Epithelial cell of esophagus (primary cell): ENCODE measurements at regions not wholly inside any gene's neighbourhood (a gene's known extent, or its start where the extent isn't known, plus 50 kb on each side); places are given as distances from the start of the nearest gene placed in this dataset.

Experiments used
- DNase-seq: peaks from one replicate; pipeline ENCODE4 v3.0.0; 2010; ENCODE audit warnings: low read depth
- H3K4me3 ChIP-seq: 2 replicates; pipeline ENCODE4 v1.5.1; 2011; ENCODE audit warnings: mild to moderate bottlenecking, low read length, control low read depth
- TF ChIP-seq, protein P1 (sequence below): IDR thresholded peaks from 2 replicates; pipeline ENCODE4 v1.5.1; 2011; ENCODE audit warnings: low read depth, mild to moderate bottlenecking, low read length, control low read depth, inconsistent platforms; ENCODE audit not compliant: insufficient read depth; ENCODE audit errors: missing control alignments

- DNase-seq, result no peak
- TF ChIP-seq, protein P1, sequence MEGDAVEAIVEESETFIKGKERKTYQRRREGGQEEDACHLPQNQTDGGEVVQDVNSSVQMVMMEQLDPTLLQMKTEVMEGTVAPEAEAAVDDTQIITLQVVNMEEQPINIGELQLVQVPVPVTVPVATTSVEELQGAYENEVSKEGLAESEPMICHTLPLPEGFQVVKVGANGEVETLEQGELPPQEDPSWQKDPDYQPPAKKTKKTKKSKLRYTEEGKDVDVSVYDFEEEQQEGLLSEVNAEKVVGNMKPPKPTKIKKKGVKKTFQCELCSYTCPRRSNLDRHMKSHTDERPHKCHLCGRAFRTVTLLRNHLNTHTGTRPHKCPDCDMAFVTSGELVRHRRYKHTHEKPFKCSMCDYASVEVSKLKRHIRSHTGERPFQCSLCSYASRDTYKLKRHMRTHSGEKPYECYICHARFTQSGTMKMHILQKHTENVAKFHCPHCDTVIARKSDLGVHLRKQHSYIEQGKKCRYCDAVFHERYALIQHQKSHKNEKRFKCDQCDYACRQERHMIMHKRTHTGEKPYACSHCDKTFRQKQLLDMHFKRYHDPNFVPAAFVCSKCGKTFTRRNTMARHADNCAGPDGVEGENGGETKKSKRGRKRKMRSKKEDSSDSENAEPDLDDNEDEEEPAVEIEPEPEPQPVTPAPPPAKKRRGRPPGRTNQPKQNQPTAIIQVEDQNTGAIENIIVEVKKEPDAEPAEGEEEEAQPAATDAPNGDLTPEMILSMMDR, result no peak
- no peak overlapping the region for H3K4me3 ChIP-seq
These were observed 589.2 kb downstream of the SH3BGRL start for GRCh38 chrX:81791086-81791485.
